ENCODE measurements at regions not wholly inside any gene's neighbourhood (a gene's known extent, or its start where the extent isn't known, plus 50 kb on each side); places are given as distances from the start of the nearest gene placed in this dataset.
A peak's percentile ranks its signal among the peaks of the same experiment; 100 is the strongest.

- peaks cover 5% of the 10 kb centered on the region; the same call in 1 of the 2 replicates for H3K4me1 ChIP-seq (ENCODE audit: insufficient read depth)
- no peak for TF ChIP-seq ZNF462 (CRISPR knock-in tag; IDR thresholded peaks at IDR 0.05)
- peak; percentile 47 to 61 for TF ChIP-seq CTCF (conservative IDR thresholded peaks at IDR 0.05; ENCODE audit: low read depth in 2 of 2)
- TF ChIP-seq CREB1 (CRISPR knock-in tag; IDR thresholded peaks at IDR 0.05; ENCODE audit: low read depth): no peak
- TF ChIP-seq POLR2AphosphoS5 (IDR thresholded peaks at IDR 0.05; ENCODE audit: low read depth): peak; percentile 23; the same call in 1 of the 2 replicates
- no peak for TF ChIP-seq EZH2phosphoT487 (IDR thresholded peaks at IDR 0.05; ENCODE audit: unreplicated experiment)
- TF ChIP-seq REST (IDR thresholded peaks at IDR 0.05; ENCODE audit: unreplicated experiment): no peak
- H3K27ac Mint-ChIP-seq: no peak overlapping the region
- peak; percentile 98 for ATAC-seq
- peak overlapping the region; percentile 98 for H2AFZ ChIP-seq
- H3K79me2 ChIP-seq (replicated peaks; ENCODE audit: insufficient read depth): no peaks in the 10 kb centered on the region
- peak overlapping the region; percentile 83 for H3K4me2 ChIP-seq
- no peaks in the 10 kb centered on the region for H4K20me1 ChIP-seq (replicated peaks; ENCODE audit: insufficient read depth)
- H3K27ac ChIP-seq (ENCODE audit: low read depth): no peak overlapping the region
- no peaks in the 10 kb centered on the region for H3K9me3 Mint-ChIP-seq
- H3K36me3 ChIP-seq (ENCODE audit: insufficient read depth): no peaks in the 10 kb centered on the region
- no peaks in the 10 kb centered on the region for H3K9me2 ChIP-seq (ENCODE audit: insufficient read depth)
- H3K36me3 Mint-ChIP-seq (ENCODE audit: low read depth): no peaks in the 10 kb centered on the region
- H3F3A ChIP-seq (replicated peaks; ENCODE audit: low read depth): no peaks in the 10 kb centered on the region
- peaks cover 29% of the 10 kb centered on the region for H3K27me3 ChIP-seq (ENCODE audit: insufficient read depth)
- H3K4me3 ChIP-seq: peak overlapping the region; percentile 60
- peaks cover 17% of the 10 kb centered on the region for H3K27me3 Mint-ChIP-seq (ENCODE audit: insufficient read depth, low read depth, poor library complexity)
- peak; percentile 81 for DNase-seq (ENCODE audit: low spot score)
- peaks cover 7% of the 10 kb centered on the region for H3K4me1 Mint-ChIP-seq
- H3K4me3 Mint-ChIP-seq: peak overlapping the region; percentile 78
Observed at GRCh38 chr7:12111422-12112405, 99.4 kb upstream of the TMEM106B start.
